Aorta (tissue), 5 donors: ENCODE measurements at regions not wholly inside any gene's neighbourhood (a gene's known extent, or its start where the extent isn't known, plus 50 kb on each side); places are given as distances from the start of the nearest gene placed in this dataset.

ENCODE experiments used
- ATAC-seq: fragments of 200-7000 bp; cut with Tn5 transposase; one replicate; pipeline ENCODE4 v1.9.1; 2022; ENCODE audit warnings: moderate library complexity; ENCODE audit not compliant: low FRiP score
- DNase-seq, 2 donors: peaks; one replicate each; pipeline ENCODE4 v3.0.0-alpha.2; 2020
- H3K27ac ChIP-seq, 2 donors: one replicate each; pipeline ENCODE4 v1.5.1; 2013; ENCODE audit warnings: low read length in 2 of 2, mild to moderate bottlenecking in 2 of 2, moderate library complexity in 2 of 2, control low read depth in 1 of 2, inconsistent platforms in 1 of 2, low read depth in 1 of 2
- H3K27me3 ChIP-seq, 2 donors: one replicate each; pipeline ENCODE4 v1.6.1; 2013; ENCODE audit warnings: control low read depth in 1 of 2, low read length in 1 of 2, mild to moderate bottlenecking in 1 of 2, moderate library complexity in 1 of 2; ENCODE audit not compliant: insufficient read depth in 2 of 2, control insufficient read depth in 1 of 2
- H3K36me3 ChIP-seq, 2 donors: one replicate each; pipeline ENCODE4 v1.6.1; 2013; ENCODE audit warnings: control low read depth in 1 of 2, low read length in 1 of 2, mild to moderate bottlenecking in 1 of 2; ENCODE audit not compliant: insufficient read depth in 2 of 2, control insufficient read depth in 1 of 2
- H3K4me1 ChIP-seq, 2 donors: one replicate each; pipeline ENCODE4 v1.6.1; 2013; ENCODE audit warnings: low read length in 2 of 2, control low read depth in 1 of 2, mild to moderate bottlenecking in 1 of 2, moderate library complexity in 1 of 2; ENCODE audit not compliant: insufficient read depth in 2 of 2, control insufficient read depth in 1 of 2
- H3K4me3 ChIP-seq, 2 donors: one replicate each; pipeline ENCODE4 v1.5.1; 2013; ENCODE audit warnings: low read length in 2 of 2, control low read depth in 1 of 2, mild to moderate bottlenecking in 1 of 2
- H3K9me3 ChIP-seq: one replicate; pipeline ENCODE4 v1.6.1; 2013; ENCODE audit warnings: mild to moderate bottlenecking, low read length; ENCODE audit not compliant: control insufficient read depth
- WGBS, 2 donors: extraction: QIAGEN DNeasy Blood & Tissue Kit; methylation state at CpG; one replicate each; pipeline ENCODE4 v1.1.7; 2013; 5-methylcytosine and 5-hydroxymethylcytosine counted together
- intact Hi-C, 2 donors: fragments of 100-400 bp; cut with DNase I; formaldehyde crosslinking; loops; one replicate each; pipeline versions ENCODE4 v1.14.2 to v1.15.0; 2022
- donor health status: healthy with polysubstance abuse.
- donor health status: Bipolar disorder and iron deficiency.
- donor health status: DM: no; HTN: no; CAD: no.
- donor health status: DM: no; HTN: no; CAD: no.
- donor health status: DM: yes; HTN: yes; CAD: no.

DNA sequence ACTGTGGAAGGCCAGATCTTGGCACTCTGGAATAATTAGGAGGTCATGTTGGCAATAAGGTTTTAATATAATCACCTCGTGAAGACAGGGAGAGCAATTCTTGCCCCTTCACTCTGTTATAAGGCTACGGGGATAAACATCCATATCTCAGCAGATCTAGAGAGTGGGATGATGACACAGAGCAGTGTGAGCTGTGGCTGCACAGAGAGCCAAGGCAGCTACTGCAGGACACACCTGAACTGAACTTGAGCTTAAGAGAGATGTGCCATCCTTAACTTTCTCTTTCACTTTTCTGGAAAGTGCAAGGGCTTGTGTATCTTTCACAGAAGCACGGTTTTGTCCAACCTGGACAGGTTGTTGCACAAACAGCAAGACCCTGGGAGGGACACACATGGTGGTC, 174.7 kb downstream of the GATA3 start:
- no peak overlapping the region for H3K4me3 ChIP-seq
- no peaks in the 10 kb centered on the region for H3K4me1 ChIP-seq
- DNase-seq (no peak), ATAC-seq (no peak)
- WGBS, 2 donors: 78 to 89% methylated on average over 3 of the region's 3 CpGs
- H3K9me3 ChIP-seq: peaks cover 2% of the 10 kb centered on the region
- H3K27me3 ChIP-seq: peaks cover 0 to 2% of the 10 kb centered on the region in 2 donors
- intact Hi-C loops: no loop called here
- no peak overlapping the region for H3K27ac ChIP-seq
- H3K36me3 ChIP-seq: no peaks in the 10 kb centered on the region

DNA sequence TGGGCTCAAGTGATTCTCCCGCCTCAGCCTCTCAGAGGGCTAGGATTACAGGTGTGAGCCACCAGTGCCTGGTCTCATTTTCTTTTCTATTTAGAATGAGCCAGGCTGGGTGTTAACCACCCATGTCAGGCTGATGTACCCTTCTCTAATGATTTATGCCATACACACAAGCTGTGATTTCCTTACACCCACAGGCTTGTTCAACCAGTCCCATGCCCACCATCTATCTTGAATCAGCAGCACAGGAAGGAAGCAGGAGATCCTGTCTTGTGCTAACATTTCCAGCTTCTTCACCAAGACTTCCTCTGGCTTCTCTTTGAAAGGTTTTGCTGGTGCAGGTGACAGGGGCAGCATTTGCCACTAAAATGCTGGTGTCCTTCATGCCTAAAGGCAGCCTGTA, 176.4 kb downstream of the GATA3 start:
- Histone ChIP-seq H3K27me3 (peaks cover 0 to 2% of the 10 kb centered on the region in 2 donors), H3K4me3 (no peak overlapping the region), H3K9me3 (no peaks in the 10 kb centered on the region), H3K27ac (no peak overlapping the region), H3K36me3 (no peaks in the 10 kb centered on the region), H3K4me1 (no peaks in the 10 kb centered on the region)
- DNase-seq: no peak
- WGBS, 2 donors: 83 to 88% methylated on average over 1 of the region's 1 CpG
- ATAC-seq: no peak
- intact Hi-C loops: no loop called here

DNA sequence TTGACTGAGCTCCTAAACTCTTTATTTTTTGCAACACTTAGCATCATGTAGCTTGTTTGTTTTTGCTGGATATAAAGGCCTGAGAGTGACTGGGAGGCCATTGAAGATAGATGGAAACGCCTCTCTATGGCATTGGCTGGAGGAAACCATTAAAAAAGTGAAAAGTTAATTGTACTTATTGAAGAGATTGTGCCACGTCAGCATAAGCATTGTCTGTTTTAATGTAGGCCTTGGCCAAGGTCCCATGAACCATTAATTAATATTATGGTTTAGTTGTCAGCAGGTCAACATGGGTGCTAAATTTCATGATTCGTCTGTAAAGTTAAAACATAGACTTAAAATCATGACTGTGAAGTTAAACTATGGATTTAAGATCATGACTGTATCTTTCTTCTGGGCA, 178.6 kb downstream of the GATA3 start:
- WGBS, 2 donors: 49 to 62% methylated on average over 3 of the region's 3 CpGs
- Histone ChIP-seq H3K27ac (no peak overlapping the region), H3K4me3 (no peak overlapping the region), H3K4me1 (no peaks in the 10 kb centered on the region), H3K9me3 (no peaks in the 10 kb centered on the region), H3K27me3 (peaks cover 0 to 2% of the 10 kb centered on the region in 2 donors), H3K36me3 (no peaks in the 10 kb centered on the region)
- DNase-seq: no peak
- intact Hi-C loops: no loop called here
- ATAC-seq: no peak

DNA sequence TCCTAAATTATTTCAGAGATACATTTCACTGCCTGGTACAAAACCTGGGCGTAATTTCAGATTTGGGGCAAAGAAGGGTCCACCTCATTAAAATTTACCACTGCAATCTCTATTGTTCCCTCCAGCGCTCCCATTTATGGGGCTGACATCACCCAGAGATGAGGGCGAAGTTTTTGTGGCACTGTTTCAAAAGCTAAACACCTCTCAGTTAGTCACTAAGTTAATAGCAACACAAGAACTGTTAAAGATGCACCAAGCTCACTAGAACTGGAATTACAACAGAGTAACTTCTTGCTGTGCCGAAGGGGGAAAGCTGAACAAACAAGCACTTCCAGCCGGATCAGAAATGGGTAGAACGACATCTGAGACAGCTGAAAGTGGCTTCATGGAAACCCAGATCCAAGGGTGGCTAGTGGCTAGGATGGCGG, 179.4 kb downstream of the GATA3 start:
- no peak for ATAC-seq
- Histone ChIP-seq H3K27me3 (peaks cover 0 to 2% of the 10 kb centered on the region in 2 donors), H3K4me3 (no peak overlapping the region), H3K27ac (no peak overlapping the region), H3K4me1 (no peaks in the 10 kb centered on the region), H3K36me3 (no peaks in the 10 kb centered on the region), H3K9me3 (no peaks in the 10 kb centered on the region)
- WGBS, 2 donors: 72 to 76% methylated on average over 7 of the region's 7 CpGs
- no peak for DNase-seq
- intact Hi-C loops: no loop called here

DNA sequence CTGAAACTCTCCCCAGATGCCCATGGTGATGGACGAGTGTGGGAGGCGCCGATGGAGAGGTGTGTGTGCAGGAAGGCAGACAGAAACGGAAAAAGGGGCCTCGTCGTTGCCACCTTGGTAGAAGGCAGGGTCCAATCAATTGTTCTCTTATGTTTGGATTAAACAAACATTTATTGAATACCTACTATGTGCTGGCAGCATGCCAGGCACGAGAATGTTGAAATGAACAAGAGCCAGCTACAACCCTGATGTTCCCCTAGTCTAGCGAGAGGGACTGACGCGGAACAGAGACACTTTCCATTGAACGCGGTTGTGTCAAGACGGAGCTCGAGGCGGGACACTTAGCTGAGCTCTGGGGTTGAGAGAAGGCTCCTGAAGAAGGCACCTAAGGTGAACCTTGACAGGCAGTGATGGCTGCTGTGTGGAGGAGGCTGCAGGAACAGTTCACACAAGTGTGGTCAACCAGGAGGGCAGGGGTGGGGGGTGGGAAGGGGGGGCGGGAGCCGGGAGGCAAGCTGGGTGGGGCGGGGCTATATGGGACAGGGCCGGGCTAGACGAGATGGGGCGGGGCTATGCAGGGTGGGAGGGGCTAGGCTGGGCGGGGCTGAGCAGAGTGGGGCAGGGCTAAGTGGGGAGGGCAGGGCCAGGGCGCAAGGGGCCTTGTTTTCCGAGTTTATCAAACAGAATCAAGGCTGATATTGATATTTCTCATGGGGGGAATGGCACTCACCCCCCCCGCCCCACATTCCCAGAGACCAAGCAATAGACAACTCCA, 181.0 kb downstream of the GATA3 start:
- no peak for DNase-seq
- Histone ChIP-seq H3K4me1 (no peaks in the 10 kb centered on the region), H3K36me3 (no peaks in the 10 kb centered on the region), H3K27me3 (peaks cover 0 to 2% of the 10 kb centered on the region in 2 donors), H3K27ac (no peak overlapping the region), H3K9me3 (no peaks in the 10 kb centered on the region), H3K4me3 (no peak overlapping the region)
- intact Hi-C loops: no loop called here
- no peak for ATAC-seq
- 79 to 84% methylated on average over 24 to 25 of the region's 25 CpGs for WGBS, 2 donors

DNA sequence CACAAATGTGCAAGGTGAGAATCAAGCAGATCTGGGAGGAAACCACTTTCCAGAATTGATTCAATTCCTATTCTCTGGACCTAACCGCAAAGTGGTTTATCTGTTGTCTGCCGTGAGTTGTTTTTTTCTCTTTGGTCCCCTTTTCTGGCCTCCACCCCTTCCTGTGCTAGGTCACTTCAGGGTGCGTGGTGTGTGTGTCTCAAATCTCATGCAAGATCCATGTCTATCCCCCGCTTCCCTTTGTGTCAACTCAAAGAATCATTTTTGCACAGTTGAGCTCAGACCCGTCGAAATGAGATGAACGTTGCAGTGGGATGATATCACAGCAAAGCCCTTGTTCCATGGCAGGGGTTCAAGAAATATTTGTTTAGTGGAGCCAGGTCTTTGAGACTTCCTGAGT, 184.5 kb downstream of the GATA3 start:
- Histone ChIP-seq H3K27ac (no peak overlapping the region), H3K27me3 (no peaks in the 10 kb centered on the region), H3K4me1 (no peaks in the 10 kb centered on the region), H3K36me3 (no peaks in the 10 kb centered on the region), H3K9me3 (no peaks in the 10 kb centered on the region), H3K4me3 (no peak overlapping the region)
- ATAC-seq: no peak
- intact Hi-C loops: no loop called here
- DNase-seq: no peak
- WGBS, 2 donors: 59 to 64% methylated on average over 7 of the region's 7 CpGs

DNA sequence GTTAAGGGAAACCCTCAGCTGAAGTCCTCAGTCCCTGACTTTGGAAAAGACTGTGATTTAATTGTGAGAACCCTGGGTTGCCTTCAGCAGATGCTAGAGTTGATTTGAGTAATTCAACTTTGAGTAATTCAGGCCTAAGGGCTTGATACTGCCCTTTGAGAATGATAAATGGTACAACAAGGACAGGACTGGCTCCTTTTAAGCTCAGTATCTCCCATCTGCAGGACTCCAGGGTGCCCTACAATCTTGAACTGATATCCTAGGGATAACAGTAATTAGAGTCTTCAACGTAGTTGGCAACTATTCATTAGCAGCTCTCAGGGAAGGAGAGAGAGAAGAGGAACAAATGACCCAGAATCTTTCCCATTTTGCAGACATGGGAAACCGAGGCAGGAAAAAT, 186.4 kb downstream of the GATA3 start:
- Histone ChIP-seq H3K4me1 (no peaks in the 10 kb centered on the region), H3K27ac (no peak overlapping the region), H3K9me3 (no peaks in the 10 kb centered on the region), H3K4me3 (no peak overlapping the region), H3K27me3 (no peaks in the 10 kb centered on the region), H3K36me3 (no peaks in the 10 kb centered on the region)
- 64 to 73% methylated on average over 2 of the region's 2 CpGs for WGBS, 2 donors
- no peak for ATAC-seq
- intact Hi-C loops: no loop called here
- no peak for DNase-seq

DNA sequence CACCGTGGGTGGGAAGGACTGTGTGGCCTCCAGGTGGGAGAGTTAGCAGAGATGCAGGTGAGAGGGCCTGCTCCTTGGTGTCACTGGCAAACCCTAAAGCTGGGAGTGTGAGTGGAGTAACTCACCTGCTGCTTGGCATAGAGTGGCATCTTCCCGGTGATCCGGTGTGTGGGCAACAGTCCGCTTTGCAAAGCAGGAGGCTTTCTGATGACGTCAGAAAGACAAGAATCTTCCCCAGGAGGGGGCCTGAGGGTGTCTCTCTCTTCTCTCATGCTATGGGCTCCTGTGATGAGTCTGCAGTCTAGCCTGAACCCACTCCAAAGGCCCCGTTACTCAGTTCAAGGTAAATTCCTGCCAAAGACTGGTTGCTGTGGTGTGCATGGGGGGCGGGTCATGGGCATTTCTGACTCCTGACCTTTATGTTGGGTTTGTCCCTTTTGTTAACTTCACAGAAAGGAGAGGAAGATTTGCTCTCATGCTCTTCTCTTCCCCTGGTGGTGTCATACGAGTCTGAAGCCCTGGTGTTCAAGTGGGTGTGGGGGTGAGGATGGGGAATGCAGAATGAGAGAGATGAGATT, 187.9 kb downstream of the GATA3 start:
- ATAC-seq (no peak), DNase-seq (no peak)
- Histone ChIP-seq H3K4me3 (no peak overlapping the region), H3K9me3 (peaks cover 7% of the 10 kb centered on the region), H3K27ac (no peak overlapping the region), H3K4me1 (no peaks in the 10 kb centered on the region), H3K27me3 (no peaks in the 10 kb centered on the region), H3K36me3 (no peaks in the 10 kb centered on the region)
- intact Hi-C loops: no loop called here
- WGBS, 2 donors: 80 to 82% methylated on average over 8 of the region's 8 CpGs

DNA sequence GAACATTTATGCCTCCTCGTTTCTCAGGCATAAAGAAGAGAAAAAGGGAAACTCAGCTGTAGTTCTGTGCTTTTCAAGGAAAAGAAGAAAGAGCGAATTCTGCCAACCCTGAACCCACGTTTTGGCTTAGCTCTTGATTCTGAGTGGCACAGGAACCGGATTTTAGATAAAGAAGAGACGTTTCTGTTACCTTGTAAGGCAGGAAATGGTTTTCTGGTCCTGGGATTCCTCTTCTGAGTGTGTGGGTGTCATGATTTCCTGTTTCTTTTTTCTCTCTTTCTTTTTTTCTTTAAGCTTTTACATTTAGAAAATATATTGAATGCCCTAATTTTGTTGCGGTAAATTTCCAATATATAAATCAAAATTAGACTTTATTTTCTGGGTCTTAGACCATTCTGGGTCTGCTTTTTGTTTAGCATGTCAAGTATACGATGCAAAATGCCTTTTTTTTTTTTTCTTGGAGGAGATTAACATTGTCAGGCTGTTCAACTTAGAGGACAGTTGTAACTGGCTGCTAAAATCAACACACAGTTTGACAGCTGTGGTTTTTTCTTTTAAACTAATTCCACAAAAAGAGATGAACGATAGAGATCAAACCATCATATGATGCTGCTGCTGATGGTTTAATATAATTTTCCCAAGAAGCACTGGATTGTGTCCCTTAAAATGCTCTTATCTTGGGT, 190.8 kb downstream of the GATA3 start:
- peaks cover 10% of the 10 kb centered on the region for H3K9me3 ChIP-seq
- DNase-seq (no peak), ATAC-seq (no peak)
- H3K4me1 ChIP-seq: no peaks in the 10 kb centered on the region
- 34 to 42% methylated on average over 8 of the region's 8 CpGs for WGBS, 2 donors
- intact Hi-C loops: no loop called here
- H3K4me3 ChIP-seq: no peak overlapping the region
- H3K36me3 ChIP-seq: no peaks in the 10 kb centered on the region
- no peaks in the 10 kb centered on the region for H3K27me3 ChIP-seq
- H3K27ac ChIP-seq: no peak overlapping the region
